ENCODE measurements at regions not wholly inside any gene's neighbourhood (a gene's known extent, or its start where the extent isn't known, plus 50 kb on each side); places are given as distances from the start of the nearest gene placed in this dataset.
"Not testable (repeated sequence)": the region's sequence is repeated elsewhere in the genome, so short reads cannot be mapped to it uniquely, and the experiment has no call there.

DNA sequence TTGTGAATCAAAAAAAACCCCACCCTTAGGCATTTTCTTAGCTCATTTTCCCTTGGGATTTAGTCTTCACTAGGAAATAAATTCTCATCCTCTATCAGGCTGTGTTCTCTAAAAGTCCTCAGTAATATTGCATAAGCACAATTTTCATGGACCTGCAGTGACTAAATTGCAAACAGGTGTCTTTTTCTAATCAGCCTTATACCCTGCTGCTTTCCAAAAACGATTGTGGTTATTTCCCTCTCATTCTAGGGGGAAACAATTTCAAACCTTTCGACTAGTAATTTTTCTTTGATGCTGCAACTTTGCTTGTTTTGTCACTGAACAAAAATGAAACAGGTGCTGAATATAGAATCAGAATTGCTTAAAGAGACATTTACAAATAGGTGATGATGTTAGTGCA, 549.9 kb downstream of the PDHA2 start:
- no peak for DNase-seq (ENCODE audit: low read depth in 3 of 3, low spot score in 2 of 3)

DNA sequence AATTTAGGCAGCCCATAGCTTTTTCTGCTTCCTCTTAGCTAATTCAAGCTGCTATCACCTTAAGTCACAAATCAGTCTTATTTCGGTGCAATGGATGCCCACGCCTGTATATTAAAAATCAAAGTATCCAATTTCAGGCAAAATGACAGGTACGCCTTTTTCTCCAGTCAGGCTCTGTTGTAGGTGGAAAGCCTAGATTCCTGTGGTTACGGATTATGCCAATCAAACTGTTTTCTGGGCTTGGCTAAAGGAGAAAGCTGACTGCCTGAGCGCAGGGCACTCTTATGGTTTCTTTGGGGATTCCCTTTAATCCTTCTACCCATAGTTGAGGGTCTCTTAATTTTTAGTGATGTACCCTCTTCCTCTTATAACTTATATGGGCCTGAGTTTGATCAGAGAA, 550.5 kb downstream of the PDHA2 start:
- DNase-seq (ENCODE audit: low read depth in 3 of 3, low spot score in 2 of 3): no peak

DNA sequence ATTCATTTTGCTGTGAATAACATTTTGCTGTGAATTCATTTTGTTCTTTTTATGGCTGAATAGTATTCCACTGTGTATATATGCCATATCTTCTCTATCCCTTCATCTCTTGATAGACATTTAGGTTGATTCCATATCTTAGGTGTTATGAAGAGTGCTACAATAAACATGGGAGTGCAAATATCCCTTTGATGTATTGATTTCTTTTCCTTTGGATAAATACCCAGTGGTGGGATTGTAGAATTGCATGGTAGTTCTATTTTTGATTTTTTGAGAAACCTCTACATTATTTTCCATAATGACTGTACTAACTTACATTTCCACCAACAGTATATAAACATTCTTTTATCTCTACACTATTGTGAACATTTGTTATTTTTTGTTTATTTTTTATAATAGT, 555.9 kb downstream of the PDHA2 start:
- DNase-seq (ENCODE audit: low read depth in 3 of 3, low spot score in 2 of 3): no peak

DNA sequence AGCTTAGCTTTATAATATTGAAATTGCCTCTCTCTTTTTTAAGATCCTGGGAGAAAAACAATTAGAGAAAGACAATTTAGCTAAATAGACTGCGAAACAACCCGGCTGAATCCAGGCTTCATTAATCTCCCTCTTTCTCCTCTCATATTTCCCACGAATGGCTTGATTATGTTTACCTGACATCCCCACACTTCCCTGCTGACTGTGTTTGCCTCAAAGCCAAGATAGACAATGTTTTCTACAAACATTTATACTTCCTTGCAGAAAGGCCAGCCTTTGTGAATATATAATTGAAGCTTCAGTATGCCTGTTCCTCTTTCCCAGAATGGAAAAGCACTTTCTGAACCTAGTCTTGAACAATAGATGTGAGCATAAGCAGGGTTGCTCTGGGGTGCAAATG, 566.8 kb downstream of the PDHA2 start:
- no peak for DNase-seq (ENCODE audit: low read depth in 3 of 3, low spot score in 2 of 3)

DNA sequence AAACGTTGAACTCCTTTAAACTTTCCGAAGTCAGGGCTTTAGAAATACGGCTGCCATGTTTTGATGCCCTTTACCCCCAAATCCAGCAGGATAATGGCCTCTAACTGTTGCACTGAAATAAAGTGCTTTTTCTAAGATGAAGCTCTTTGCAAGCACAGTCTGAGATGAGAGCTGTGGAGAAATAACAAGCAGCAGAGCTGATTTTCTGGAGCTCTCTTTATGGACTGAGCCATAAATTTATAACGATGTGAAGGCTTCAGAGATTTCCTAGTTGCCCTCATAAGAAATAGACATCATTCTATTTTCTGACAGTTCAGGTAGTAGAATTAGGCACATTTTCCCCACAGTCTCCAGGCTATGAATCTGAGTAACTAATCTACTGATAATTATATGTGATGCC, 567.3 kb downstream of the PDHA2 start:
- no peak for DNase-seq (ENCODE audit: low read depth in 3 of 3, low spot score in 2 of 3)

DNA sequence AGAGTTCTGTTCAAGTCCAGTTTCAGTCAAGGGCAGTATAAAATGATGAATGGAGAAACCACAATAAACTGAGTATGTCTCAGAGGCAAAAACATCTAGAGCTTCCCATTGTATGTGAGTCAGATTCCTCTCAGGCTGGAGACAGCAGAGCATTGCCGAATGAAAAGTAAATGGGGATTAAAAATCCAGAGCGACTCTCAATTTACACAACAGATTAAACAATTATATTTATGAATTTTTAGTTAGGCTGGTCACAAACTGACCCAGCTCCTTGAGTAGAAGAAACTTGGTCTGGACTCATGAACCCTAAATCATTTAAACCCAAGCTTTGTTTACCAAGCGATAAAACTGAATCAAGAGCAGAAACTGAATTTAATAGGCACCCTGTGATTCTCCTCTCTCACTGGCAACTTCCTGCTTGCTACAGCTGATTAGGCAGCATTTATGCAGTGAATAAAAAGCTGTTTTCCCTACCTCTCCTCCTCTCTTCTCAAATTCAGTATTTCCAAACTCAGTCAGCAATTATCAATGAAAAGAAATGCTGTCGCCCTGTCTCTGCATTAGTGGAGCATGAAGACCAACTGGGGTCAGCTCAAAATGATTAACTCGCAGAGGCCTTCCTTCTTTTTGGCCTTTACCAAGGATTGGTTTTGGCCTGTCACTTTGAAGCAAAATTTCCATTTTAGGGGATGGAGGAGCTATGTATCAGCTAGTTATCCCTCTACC, 568.0 kb downstream of the PDHA2 start:
- peak in 2 of 3 donors; percentile 14 to 21 for DNase-seq (ENCODE audit: low read depth in 3 of 3, low spot score in 2 of 3)

DNA sequence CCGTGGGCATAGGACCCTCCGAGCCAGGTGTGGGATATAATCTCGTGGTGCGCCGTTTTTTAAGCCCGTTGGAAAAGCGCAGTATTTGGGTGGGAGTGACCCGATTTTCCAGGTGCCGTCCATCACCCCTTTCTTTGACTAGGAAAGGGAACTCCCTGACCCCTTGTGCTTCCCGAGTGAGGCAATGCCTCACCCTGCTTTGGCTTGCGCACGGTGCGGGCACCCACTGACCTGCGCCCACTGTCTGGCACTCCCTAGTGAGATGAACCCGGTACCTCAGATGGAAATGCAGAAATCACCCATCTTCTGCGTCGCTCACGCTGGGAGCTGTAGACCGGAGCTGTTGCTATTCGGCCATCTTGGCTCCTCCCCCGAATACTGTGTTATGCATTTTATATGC, 575.0 kb downstream of the PDHA2 start:
- not testable (repeated sequence) for DNase-seq (ENCODE audit: low read depth in 3 of 3, low spot score in 2 of 3)

DNA sequence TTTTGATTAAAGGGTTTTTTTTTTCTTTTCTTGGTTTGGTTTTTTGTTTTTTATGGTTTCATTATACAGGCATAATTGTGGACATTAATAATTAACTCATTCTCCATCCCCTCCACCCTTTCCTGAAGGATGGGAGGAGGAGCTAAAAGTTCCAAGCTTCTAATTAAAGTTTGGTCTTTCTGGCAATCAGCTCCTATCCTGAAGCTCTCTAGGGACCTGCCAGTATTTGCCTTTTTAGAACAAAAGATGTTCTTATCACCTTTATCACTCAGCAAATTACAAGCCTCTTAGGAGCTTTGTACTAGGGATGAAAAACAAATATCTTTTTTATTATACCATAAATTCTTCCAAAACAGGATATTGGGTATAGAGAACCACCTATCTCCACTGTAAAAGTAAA, 589.8 kb downstream of the PDHA2 start:
- DNase-seq (ENCODE audit: low read depth in 3 of 3, low spot score in 2 of 3): no peak

DNA sequence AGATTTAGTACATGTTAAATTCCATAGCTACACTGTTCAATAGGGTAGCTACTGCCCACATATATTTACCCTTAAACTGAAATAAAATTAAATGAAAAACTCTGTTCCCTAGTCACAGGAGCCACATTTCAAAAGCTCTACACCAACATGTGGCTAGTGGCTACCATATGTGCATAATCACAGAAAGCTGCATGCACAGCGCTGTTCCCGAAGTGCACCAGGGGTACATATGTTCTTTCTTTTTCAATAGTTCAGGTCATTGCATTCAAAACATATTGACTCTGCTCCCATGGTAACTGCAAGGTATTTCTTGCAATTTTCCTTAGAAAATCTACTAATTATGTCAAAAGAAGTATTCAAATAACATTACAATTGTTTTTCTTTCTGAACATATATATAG, 591.2 kb downstream of the PDHA2 start:
- DNase-seq (ENCODE audit: low read depth in 3 of 3, low spot score in 2 of 3): no peak

DNA sequence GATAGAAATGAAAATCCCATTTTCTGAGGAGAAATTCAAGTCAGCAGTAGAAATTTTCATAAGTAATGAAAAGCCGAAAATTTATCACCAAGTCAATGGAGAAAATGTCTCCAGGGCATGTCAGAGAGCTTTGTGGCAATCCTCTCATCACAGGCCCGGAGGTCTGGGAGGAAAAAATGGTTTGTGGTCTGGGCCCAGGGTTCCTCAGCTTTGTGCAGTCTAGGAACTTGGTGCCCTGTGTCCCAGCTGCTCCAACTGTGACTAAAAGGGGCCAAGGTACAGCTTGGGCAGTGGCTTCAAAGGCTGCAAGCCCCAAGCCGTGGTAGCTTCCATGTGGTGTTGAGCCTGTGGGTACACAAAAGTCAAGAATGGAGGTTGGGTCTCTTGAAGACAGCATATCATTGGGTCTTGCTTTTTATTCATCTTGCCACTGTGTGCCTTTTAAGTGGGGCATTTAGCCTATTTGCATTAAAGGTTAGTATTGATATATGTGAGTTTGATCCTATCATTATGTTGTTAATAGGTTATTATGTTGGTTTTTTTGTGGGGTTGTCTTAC, 608.5 kb downstream of the PDHA2 start:
- no peak for DNase-seq (ENCODE audit: low read depth in 3 of 3, low spot score in 2 of 3)

DNA sequence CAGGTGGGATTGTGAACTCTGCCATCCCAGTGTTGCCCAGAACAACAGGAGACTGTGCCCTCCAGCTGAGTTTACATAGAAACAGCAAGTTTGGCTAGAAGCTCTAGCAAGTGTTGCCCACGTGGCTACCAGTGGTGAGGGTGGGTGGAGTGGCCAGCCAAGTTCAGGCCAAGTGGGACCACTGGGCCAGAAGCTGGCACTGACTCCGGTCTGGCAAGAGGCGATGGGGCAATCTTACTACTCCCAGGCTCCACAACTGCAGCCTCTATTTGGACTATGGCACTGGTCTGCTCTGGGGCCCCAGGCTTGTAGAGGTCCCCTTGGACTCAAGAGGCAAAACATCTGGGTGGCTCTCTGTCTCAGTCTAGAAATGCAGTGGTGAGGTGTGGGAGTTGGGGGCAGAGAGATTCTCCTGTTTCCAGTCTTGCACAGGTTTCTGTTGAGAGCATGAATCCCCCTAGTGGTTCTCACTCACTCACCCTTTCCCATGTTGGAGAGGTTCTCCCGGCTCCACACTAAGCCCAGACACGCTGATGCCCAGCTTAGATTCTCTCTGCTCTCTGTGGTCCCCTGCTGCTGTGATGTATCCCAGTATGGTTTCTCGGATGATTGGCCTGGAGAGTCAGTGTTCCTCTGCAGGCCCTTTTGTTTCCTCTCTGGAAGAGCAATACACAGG, 615.3 kb downstream of the PDHA2 start:
- DNase-seq (ENCODE audit: low read depth in 3 of 3, low spot score in 2 of 3): no peak

DNA sequence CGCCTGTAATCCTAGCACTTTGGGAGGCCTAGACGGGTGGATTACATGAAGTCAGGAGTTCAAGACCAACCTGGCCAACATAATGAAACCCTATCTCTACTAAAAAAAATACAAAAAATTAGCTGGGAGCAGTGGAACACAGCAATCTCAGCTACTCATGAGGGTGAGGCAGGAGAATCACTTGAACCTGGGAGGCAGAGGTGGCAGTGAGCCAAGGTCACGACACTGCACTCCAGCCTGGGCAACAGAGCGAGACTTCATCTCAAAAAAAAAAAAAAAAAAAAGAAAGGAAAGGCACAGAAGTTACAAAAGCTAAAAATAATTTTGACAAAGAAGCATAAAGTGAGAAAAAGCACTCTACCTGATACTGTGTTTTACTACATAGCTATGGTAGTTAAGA, 618.1 kb downstream of the PDHA2 start:
- DNase-seq (ENCODE audit: low read depth in 3 of 3, low spot score in 2 of 3): not testable (repeated sequence)

DNA sequence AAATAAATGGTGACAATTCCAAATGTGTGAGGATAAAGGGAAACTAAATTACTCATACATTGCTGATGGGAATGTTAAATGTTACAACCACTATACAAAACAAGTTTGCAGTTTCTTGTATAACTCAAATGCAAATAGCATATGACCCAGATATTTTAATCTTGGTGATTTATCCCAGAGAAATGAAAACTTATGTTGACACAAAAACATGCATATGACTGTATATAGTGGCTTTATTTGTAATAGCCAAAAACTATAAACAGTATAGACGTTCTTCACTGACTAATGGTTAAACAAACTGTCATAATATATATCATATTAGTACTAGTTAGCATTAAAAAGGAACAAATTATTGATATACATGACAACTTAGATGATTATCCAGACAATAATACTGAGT, 619.2 kb downstream of the PDHA2 start:
- no peak for DNase-seq (ENCODE audit: low read depth in 3 of 3, low spot score in 2 of 3)

DNA sequence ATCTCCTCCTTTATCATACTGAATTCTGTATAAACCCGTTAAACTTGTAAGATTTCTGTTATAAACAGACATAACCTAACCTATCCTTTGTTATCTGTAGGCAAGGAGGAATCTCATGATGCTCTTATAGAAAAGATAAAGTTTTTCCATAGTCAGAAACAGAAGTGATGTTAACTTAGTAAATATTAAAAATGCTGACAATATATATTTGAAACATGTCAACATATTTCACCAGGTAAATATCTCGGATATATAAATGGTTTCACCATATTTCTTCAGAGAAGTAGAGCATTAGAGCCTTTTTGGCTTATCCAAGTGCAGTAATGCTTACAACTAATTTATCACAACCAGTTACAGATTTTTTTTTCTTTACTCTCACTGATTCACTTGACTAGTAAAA, 625.9 kb downstream of the PDHA2 start:
- no peak for DNase-seq (ENCODE audit: low read depth in 3 of 3, low spot score in 2 of 3)

DNA sequence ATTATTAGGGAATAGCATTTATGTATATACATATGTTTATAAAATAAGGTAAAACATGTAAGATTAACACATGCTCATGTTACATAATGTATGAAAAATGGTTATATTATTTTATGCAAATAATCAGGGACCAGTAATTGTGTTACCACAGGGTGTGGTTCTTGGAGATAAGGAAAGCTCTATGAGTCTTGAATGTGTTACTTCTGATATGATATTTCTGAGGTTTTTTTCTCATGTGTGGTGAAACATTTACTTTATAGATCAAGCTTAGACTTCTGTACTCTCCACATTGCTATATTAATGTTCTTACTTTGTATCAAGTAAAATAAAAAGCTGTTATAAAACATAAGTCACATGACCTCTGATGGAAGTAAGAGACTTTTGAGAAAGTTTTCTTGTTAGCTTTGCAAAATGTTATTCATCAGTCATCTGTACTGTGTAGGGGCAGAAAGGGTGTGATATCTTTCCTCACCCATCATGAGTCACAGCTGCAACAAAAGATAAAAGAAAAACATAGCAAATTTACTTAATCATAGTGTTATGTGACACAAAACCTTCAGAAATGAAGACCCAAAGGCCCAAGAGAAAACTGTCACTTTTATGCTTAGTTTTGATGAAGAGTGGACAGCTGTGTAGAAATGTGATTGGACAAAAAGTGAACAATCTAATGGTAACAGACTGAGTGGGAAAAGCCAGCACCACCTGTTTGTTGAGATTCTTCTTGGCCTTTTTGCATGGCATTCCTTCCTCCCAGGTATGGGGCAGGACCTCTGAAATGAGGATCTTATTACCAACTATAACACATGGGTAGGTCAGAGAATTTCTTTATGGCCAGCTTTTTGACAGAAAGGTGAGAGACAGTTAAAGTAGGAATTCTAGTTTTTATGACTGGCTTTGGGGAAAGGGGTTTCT, 632.3 kb downstream of the PDHA2 start:
- no peak for DNase-seq (ENCODE audit: low read depth in 3 of 3, low spot score in 2 of 3)

DNA sequence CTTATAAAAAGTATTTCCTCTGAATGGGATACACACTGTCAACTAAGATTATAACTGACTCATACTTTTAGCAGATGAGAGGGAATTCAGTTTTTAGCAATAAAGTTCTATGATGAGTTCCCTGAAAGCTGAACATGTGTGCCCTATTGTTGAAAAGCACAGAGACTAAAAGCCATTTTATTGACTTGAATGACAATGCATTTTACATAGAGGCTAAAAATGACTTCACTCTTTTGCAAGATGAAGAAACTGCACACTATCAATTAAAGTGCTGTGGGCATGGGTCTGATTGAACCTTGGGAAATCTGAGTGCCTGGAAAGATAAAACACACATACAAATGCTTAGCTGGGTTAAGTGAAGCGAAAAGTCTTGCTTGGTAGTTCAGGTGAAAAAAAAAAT, 633.4 kb downstream of the PDHA2 start:
- DNase-seq (ENCODE audit: low read depth in 3 of 3, low spot score in 2 of 3): no peak

DNA sequence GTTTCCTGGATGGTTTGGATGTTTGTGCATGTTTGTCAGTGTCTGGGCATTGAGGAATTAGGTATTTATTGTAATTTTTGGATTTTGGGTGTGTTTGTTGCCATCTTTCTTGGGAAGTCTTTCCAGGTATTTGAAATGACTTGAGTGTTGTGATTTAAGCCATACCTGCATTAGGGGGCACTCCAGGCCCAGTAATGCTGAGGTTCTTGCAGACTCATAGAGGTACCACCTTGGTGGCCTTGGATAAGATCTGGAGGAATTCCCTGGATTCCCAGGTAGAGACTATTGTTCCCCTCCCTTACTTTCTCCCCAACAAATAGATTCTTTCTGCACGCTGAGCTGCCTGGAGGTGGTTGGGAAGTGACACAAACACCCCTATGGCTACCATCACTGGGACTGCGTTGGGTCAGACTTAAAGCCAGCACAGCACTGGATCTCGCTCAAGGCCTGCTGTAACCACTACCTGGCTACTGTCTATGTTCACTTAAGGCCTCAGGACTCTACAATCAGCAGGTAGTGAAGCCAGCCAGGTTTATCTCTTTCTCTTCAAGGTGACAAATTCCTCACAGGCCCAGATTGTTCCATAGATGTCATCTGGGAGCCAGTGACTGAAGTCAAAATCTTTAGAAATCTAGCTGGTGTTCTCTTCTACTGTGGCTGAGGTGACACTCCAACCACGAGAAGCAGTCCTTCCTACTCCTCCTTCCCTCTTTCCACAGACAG, 643.6 kb downstream of the PDHA2 start:
- no peak for DNase-seq (ENCODE audit: low read depth in 3 of 3, low spot score in 2 of 3)

DNA sequence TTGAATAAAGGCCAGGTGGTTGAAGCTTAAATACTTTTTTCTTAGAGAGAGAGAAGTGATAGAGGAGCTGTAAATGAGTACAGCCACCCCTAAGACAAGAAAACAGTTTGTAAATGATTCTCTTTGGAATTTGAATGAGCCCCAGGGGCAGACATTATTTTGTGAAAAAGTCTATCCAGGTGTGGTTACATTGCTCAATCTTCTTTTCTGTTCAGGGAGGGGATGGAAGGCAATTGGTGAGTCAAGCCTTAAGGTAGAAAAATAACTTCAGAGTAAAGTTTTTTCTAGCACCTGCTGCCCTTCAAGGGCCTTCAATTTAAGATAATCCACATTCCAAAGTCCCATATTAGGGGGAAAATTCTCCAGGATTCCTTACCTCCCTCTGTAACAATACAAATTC, 646.7 kb downstream of the PDHA2 start:
- DNase-seq (ENCODE audit: low read depth in 3 of 3, low spot score in 2 of 3): no peak

DNA sequence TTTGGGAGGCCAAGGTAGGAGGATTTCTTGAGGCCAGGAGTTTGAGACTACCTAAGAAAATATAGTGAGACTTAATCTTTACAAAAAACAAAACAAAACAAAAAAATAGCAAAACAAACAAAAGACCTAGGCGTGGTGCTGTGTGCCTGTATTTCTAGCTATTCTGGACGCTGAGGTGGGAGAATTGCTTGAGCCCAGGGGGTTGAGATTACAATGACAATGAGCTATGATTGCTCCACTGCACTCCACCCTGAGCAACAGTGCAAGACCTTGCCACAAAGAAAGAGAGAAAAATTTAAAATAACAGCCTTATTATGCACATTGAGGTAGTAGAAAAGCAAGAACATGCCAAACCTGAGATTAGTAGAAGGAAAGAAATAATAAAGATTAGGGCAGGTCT, 657.7 kb downstream of the PDHA2 start:
- no peak for DNase-seq (ENCODE audit: low read depth in 3 of 3, low spot score in 2 of 3)

DNA sequence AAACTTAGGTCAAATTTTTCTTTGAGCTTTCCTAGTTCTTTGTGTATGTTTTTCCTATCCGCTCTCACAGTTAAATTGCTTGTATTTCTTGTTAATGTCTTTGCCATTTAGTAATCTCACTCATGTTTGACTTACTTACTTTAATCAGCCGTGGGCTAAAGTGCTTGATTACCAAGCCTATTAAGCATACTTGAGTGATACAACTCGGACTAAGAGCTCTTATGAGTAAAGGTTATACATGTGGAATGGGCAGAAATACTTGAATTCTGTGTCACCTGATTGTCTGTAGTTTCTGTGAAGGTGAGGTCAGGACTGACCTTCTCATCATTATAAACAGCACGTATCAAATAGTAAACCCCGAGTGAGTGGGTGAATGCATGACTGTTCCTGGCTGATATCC, 664.5 kb downstream of the PDHA2 start:
- no peak for DNase-seq (ENCODE audit: low read depth in 3 of 3, low spot score in 2 of 3)

Data from right renal cortex interstitium (tissue), 3 donors.